Astrocyte of the spinal cord (primary cell): ENCODE measurements at regions not wholly inside any gene's neighbourhood (a gene's known extent, or its start where the extent isn't known, plus 50 kb on each side); places are given as distances from the start of the nearest gene placed in this dataset.
"Not testable (repeated sequence)": the region's sequence is repeated elsewhere in the genome, so short reads cannot be mapped to it uniquely, and the experiment has no call there.

Source experiments
- DNase-seq: peaks from one replicate; pipeline ENCODE4 v3.0.0; 2011; ENCODE audit warnings: low read depth, low spot score
- H3K4me3 ChIP-seq: 2 replicates; pipeline ENCODE4 v1.5.1; 2011; ENCODE audit warnings: low read depth, mild to moderate bottlenecking, low read length, moderate library complexity
- CTCF ChIP-seq: IDR thresholded peaks from 2 replicates; pipeline ENCODE4 v1.5.1; 2012; ENCODE audit warnings: low read depth, mild to moderate bottlenecking, low read length, inconsistent platforms
- in situ Hi-C: cut with HindIII; loops from 2 replicates; pipeline ENCODE4 v1.10.0; 2017; ENCODE audit warnings: low sequenced_read_pairs

- in situ Hi-C loops, result no loop called here
- no peak for DNase-seq
- no peak for TF ChIP-seq CTCF
- H3K4me3 ChIP-seq, result no peak overlapping the region
These were observed 325.8 kb upstream of the FRG2C start for GRCh38 chr3:75338342-75338741.

GRCh38 chr3:75341324-75342067 is 322.6 kb upstream of the FRG2C start:
- H3K4me3 ChIP-seq, result no peak overlapping the region
- no peak for DNase-seq
- TF ChIP-seq CTCF, result no peak
- in situ Hi-C loops, result no loop called here

GRCh38 chr3:75342425-75342824 is 321.7 kb upstream of the FRG2C start:
- in situ Hi-C loops, result no loop called here
- TF ChIP-seq CTCF, result no peak
- DNase-seq, result no peak
- H3K4me3 ChIP-seq, result no peak overlapping the region

GRCh38 chr3:75350536-75350935 is 313.6 kb upstream of the FRG2C start:
- H3K4me3 ChIP-seq, in situ Hi-C loops: not testable (repeated sequence)

GRCh38 chr3:75362086-75362784 is 301.9 kb upstream of the FRG2C start:
- DNase-seq, in situ Hi-C loops, H3K4me3 ChIP-seq: not testable (repeated sequence)

More at GRCh38 chr3:75350536-75350935, 313.6 kb upstream of the FRG2C start:
- DNase-seq, result not testable (repeated sequence)

GRCh38 chr3:75372964-75373363 is 291.2 kb upstream of the FRG2C start:
- in situ Hi-C loops, DNase-seq, H3K4me3 ChIP-seq: not testable (repeated sequence)

- in situ Hi-C loops, DNase-seq, H3K4me3 ChIP-seq: not testable (repeated sequence)
These were observed 284.3 kb upstream of the FRG2C start for GRCh38 chr3:75379840-75380239.

GRCh38 chr3:75380276-75380771 is 283.8 kb upstream of the FRG2C start:
- in situ Hi-C loops, result no loop called here
- DNase-seq, result no peak
- H3K4me3 ChIP-seq, result no peak overlapping the region
- TF ChIP-seq CTCF, result no peak

- in situ Hi-C loops, DNase-seq, H3K4me3 ChIP-seq: not testable (repeated sequence)
These were observed 280.1 kb upstream of the FRG2C start for GRCh38 chr3:75384016-75384415.

GRCh38 chr3:75388486-75389124 is 275.5 kb upstream of the FRG2C start:
- H3K4me3 ChIP-seq, in situ Hi-C loops: not testable (repeated sequence)
- peak; percentile 59 for DNase-seq

GRCh38 chr3:75393288-75393694 is 270.8 kb upstream of the FRG2C start:
- in situ Hi-C loops, H3K4me3 ChIP-seq, DNase-seq: not testable (repeated sequence)

- H3K4me3 ChIP-seq, in situ Hi-C loops, DNase-seq: not testable (repeated sequence)
These were observed 270.0 kb upstream of the FRG2C start for GRCh38 chr3:75394102-75394501.
